Left lung (tissue), 4 donors: ENCODE measurements at regions not wholly inside any gene's neighbourhood (a gene's known extent, or its start where the extent isn't known, plus 50 kb on each side); places are given as distances from the start of the nearest gene placed in this dataset.

Experiments
- ATAC-seq: fragments of 200-7000 bp; cut with Tn5 transposase; one replicate; pipeline ENCODE4 v1.9.1; 2020; ENCODE audit warnings: moderate library complexity
- DNase-seq, 4 donors: peaks; one replicate each; pipeline ENCODE4 v3.0.0-alpha.2; 2013 to 2020
- H3K27ac ChIP-seq, 2 donors: fragments of 200-600 bp; sonication (generic) in 1 of 2; one replicate each; pipeline versions ENCODE4 v1.5.0 to v1.8.0; 2020 to 2021
- H3K27me3 ChIP-seq, 2 donors: fragments of 200-600 bp; sonication (generic) in 1 of 2; one replicate each; pipeline versions ENCODE4 v1.5.0 to v1.8.0; 2020 to 2021
- H3K36me3 ChIP-seq, 2 donors: fragments of 200-600 bp; sonication (generic) in 1 of 2; one replicate each; pipeline versions ENCODE4 v1.5.0 to v1.8.0; 2020 to 2021
- H3K4me1 ChIP-seq, 2 donors: fragments of 200-600 bp; one replicate each; pipeline ENCODE4 v1.8.0; 2021
- H3K4me3 ChIP-seq, 2 donors: fragments of 200-600 bp; sonication (generic) in 1 of 2; one replicate each; pipeline versions ENCODE4 v1.5.0 to v1.8.0; 2020 to 2021; ENCODE audit warnings: mild to moderate bottlenecking in 1 of 2
- H3K9me3 ChIP-seq, 2 donors: fragments of 200-600 bp; sonication (generic) in 1 of 2; one replicate each; pipeline versions ENCODE4 v1.5.0 to v1.8.0; 2020 to 2021
- intact Hi-C, 2 donors: fragments of 100-400 bp; cut with DNase I; formaldehyde crosslinking; loops; one replicate each; pipeline versions ENCODE4 v1.11.2 to v1.14.2; 2022
- TF ChIP-seq, protein P1 (sequence below), 2 donors: fragments of 200-600 bp; sonication (generic) in 1 of 2; IDR thresholded peaks; one replicate each; pipeline versions ENCODE4 v1.5.0 to v1.8.0; 2021; ENCODE audit warnings: antibody characterized with exemption in 2 of 2
- donor health status: DM: no; HTN: yes; CAD: no.
- donor health status: DM: no; HTN: no; CAD: no.

DNA sequence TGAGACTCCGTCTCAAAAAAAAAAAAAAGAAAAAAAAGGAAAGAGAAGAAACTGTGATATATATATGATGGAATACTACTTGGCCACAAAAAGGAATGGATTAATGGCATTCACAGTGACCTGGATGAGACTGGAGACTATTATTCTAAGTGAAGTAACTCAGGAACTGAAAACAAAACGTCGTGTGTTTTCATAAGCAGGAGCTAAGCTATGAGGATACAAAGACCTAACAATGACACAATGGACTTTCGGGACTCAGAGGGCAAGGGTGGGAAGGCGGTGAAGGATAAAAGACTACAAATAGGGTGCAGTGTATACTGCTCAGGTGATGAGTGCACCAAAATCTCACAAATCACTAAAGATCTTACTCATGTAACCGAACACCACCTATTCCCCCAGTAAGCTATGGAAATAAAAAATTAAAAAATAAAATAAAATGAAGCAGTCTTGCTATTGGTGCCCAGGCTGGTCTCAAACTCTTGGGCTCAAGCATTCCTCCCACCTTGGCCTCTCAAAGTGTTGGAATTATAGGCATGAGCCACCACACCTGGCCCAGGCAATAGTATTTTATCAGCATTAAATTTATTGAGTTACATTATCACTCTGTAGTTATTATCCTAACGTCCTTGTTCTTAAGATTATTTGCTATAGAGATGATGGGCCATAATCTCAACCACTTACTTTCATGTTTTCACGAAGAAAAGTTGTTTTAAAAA is 71.5 kb upstream of the GPBP1 start:
- Histone ChIP-seq H3K9me3 (peaks cover 0 to 16% of the 10 kb centered on the region in 2 donors), H3K4me3 (no peak overlapping the region), H3K27me3 (no peaks in the 10 kb centered on the region), H3K27ac (no peak overlapping the region), H3K4me1 (no peaks in the 10 kb centered on the region), H3K36me3 (no peaks in the 10 kb centered on the region)
- intact Hi-C loops = no loop called here
- DNase-seq = no peak
- no peak for ATAC-seq
- TF ChIP-seq, protein P1, sequence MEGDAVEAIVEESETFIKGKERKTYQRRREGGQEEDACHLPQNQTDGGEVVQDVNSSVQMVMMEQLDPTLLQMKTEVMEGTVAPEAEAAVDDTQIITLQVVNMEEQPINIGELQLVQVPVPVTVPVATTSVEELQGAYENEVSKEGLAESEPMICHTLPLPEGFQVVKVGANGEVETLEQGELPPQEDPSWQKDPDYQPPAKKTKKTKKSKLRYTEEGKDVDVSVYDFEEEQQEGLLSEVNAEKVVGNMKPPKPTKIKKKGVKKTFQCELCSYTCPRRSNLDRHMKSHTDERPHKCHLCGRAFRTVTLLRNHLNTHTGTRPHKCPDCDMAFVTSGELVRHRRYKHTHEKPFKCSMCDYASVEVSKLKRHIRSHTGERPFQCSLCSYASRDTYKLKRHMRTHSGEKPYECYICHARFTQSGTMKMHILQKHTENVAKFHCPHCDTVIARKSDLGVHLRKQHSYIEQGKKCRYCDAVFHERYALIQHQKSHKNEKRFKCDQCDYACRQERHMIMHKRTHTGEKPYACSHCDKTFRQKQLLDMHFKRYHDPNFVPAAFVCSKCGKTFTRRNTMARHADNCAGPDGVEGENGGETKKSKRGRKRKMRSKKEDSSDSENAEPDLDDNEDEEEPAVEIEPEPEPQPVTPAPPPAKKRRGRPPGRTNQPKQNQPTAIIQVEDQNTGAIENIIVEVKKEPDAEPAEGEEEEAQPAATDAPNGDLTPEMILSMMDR (IDR thresholded peaks at IDR 0.05) = no peak

DNA sequence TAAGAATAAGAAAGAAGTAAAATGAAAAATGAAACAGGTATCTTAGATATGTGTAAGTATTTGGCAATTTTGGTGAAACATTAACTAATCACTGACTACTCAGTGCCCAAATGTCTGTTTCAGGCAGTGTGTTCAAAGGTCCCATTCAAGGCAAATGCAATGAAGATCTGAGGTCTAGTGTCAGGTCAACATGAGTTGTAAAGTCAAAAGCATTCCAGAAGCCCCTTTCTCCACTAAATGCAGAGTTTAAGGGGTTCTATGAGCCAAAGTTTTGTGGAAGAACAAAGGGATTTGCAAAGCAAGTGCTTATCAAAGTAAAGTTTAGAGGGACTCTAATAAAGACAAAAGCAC is 71.0 kb upstream of the GPBP1 start:
- TF ChIP-seq, protein P1 (IDR thresholded peaks at IDR 0.05) = no peak
- no peaks in the 10 kb centered on the region for H3K4me1 ChIP-seq
- no peak for ATAC-seq
- no peak overlapping the region for H3K27ac ChIP-seq
- H3K36me3 ChIP-seq = no peaks in the 10 kb centered on the region
- intact Hi-C loops = no loop called here
- peaks cover 0 to 11% of the 10 kb centered on the region in 2 donors for H3K9me3 ChIP-seq
- no peak for DNase-seq
- H3K27me3 ChIP-seq = no peaks in the 10 kb centered on the region
- H3K4me3 ChIP-seq = no peak overlapping the region

GRCh38 chr5:57103317-57103907 is 70.4 kb upstream of the GPBP1 start:
- H3K9me3 ChIP-seq = peaks cover 0 to 6% of the 10 kb centered on the region in 2 donors
- H3K27ac ChIP-seq = no peak overlapping the region
- H3K4me1 ChIP-seq = no peaks in the 10 kb centered on the region
- H3K4me3 ChIP-seq = no peak overlapping the region
- no peak for DNase-seq
- intact Hi-C loops = no loop called here
- no peak for ATAC-seq
- H3K27me3 ChIP-seq = no peaks in the 10 kb centered on the region
- H3K36me3 ChIP-seq = no peaks in the 10 kb centered on the region
- TF ChIP-seq, protein P1 (IDR thresholded peaks at IDR 0.05) = no peak

DNA sequence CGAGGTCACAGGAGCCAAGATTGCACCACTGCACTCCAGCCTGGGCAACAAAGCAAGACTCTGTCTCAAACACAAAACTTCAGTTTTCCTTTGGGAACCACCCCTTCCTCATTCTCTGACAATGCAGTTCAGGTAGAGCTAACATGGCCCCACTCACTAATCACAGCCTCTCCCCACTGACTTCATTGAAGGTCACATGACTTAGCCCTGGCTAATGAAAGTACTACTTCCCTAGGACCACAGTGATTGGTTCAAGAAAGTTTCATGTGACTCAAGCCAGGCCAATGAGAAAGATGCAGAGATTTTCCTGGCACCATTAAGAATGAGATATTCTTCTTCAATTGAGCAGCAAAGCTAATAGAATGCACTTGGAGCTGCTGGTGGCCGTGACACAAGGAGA is 67.2 kb upstream of the GPBP1 start:
- intact Hi-C loops = no loop called here
- no peak for ATAC-seq
- Histone ChIP-seq H3K4me3 (no peak overlapping the region), H3K27ac (no peak overlapping the region), H3K27me3 (no peaks in the 10 kb centered on the region), H3K36me3 (no peaks in the 10 kb centered on the region), H3K9me3 (no peaks in the 10 kb centered on the region), H3K4me1 (no peaks in the 10 kb centered on the region)
- TF ChIP-seq, protein P1 (IDR thresholded peaks at IDR 0.05) = no peak
- DNase-seq = no peak

GRCh38 chr5:57111993-57112392 is 61.9 kb upstream of the GPBP1 start:
- Histone ChIP-seq H3K27me3 (no peaks in the 10 kb centered on the region), H3K27ac (no peak overlapping the region), H3K36me3 (no peaks in the 10 kb centered on the region), H3K9me3 (no peaks in the 10 kb centered on the region), H3K4me1 (no peaks in the 10 kb centered on the region), H3K4me3 (no peak overlapping the region)
- intact Hi-C loops = no loop called here
- TF ChIP-seq, protein P1 (IDR thresholded peaks at IDR 0.05) = no peak
- ATAC-seq = no peak
- no peak for DNase-seq
